ENCODE measurements at regions not wholly inside any gene's neighbourhood (a gene's known extent, or its start where the extent isn't known, plus 50 kb on each side); places are given as distances from the start of the nearest gene placed in this dataset.

GRCh38 chr18:27400001-27400400, 214.9 kb upstream of the CHST9 start:
- TF ChIP-seq CTCF (IDR thresholded peaks at IDR 0.05; ENCODE audit: low read depth, low read length): peak; percentile 62
- no peak overlapping the region for H3K4me3 ChIP-seq (ENCODE audit: low read depth, low read length)
- no peak overlapping the region for H3K27ac ChIP-seq
- DNase-seq: peak; percentile 34
- H3K27me3 ChIP-seq (ENCODE audit: insufficient read depth, low read depth, severe bottlenecking): no peaks in the 10 kb centered on the region
- H3K36me3 ChIP-seq: no peaks in the 10 kb centered on the region
- H3K9me3 ChIP-seq (ENCODE audit: severe bottlenecking): no peaks in the 10 kb centered on the region

GRCh38 chr18:27395752-27396151, 210.6 kb upstream of the CHST9 start:
- Histone ChIP-seq H3K27me3 (ENCODE audit: insufficient read depth, low read depth, severe bottlenecking) (no peaks in the 10 kb centered on the region), H3K36me3 (no peaks in the 10 kb centered on the region), H3K4me3 (ENCODE audit: low read depth, low read length) (no peak overlapping the region), H3K27ac (no peak overlapping the region), H3K9me3 (ENCODE audit: severe bottlenecking) (no peaks in the 10 kb centered on the region)
- no peak for DNase-seq
- no peak for TF ChIP-seq CTCF (IDR thresholded peaks at IDR 0.05; ENCODE audit: low read depth, low read length)

GRCh38 chr18:27394687-27395086, 209.6 kb upstream of the CHST9 start:
- no peak for TF ChIP-seq CTCF (IDR thresholded peaks at IDR 0.05; ENCODE audit: low read depth, low read length)
- no peak for DNase-seq

DNA sequence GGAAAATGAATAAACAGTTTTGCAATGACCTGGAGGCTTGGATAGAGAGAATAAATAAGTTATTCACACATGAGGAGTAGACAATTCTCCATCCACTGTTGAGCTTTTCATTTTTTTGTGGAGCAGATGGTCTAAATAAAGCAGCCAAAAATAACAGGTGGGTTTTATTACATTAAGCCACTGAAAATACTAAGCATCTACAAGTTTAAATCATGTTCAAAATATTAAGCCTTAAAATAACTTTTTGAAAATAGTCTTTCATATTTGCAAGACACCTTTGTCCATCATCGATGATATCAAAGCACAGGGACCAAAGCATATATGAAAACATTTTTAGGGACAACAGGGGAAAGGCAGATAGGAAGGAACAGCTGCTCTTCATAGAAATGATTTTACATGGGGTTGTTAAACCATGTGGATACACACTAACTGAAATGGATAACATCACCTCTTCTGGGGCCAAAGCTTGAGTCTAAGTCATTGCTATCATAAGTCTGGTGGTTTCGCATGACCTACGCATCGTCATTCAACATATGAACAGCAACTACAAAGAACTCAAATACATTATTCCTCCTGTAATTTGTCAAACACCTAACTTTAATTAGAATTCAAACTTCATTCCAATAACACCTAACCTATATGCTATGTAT, 197.6 kb upstream of the CHST9 start:
- Histone ChIP-seq H3K36me3 (no peaks in the 10 kb centered on the region), H3K27ac (no peak overlapping the region), H3K27me3 (ENCODE audit: insufficient read depth, low read depth, severe bottlenecking) (no peaks in the 10 kb centered on the region), H3K4me3 (ENCODE audit: low read depth, low read length) (no peak overlapping the region), H3K9me3 (ENCODE audit: severe bottlenecking) (no peaks in the 10 kb centered on the region)
- no peak for TF ChIP-seq CTCF (IDR thresholded peaks at IDR 0.05; ENCODE audit: low read depth, low read length)
- no peak for DNase-seq

More at GRCh38 chr18:27394687-27395086, 209.6 kb upstream of the CHST9 start:
- Histone ChIP-seq H3K27ac (no peak overlapping the region), H3K4me3 (ENCODE audit: low read depth, low read length) (no peak overlapping the region), H3K27me3 (ENCODE audit: insufficient read depth, low read depth, severe bottlenecking) (no peaks in the 10 kb centered on the region), H3K9me3 (ENCODE audit: severe bottlenecking) (no peaks in the 10 kb centered on the region), H3K36me3 (no peaks in the 10 kb centered on the region)

DNA sequence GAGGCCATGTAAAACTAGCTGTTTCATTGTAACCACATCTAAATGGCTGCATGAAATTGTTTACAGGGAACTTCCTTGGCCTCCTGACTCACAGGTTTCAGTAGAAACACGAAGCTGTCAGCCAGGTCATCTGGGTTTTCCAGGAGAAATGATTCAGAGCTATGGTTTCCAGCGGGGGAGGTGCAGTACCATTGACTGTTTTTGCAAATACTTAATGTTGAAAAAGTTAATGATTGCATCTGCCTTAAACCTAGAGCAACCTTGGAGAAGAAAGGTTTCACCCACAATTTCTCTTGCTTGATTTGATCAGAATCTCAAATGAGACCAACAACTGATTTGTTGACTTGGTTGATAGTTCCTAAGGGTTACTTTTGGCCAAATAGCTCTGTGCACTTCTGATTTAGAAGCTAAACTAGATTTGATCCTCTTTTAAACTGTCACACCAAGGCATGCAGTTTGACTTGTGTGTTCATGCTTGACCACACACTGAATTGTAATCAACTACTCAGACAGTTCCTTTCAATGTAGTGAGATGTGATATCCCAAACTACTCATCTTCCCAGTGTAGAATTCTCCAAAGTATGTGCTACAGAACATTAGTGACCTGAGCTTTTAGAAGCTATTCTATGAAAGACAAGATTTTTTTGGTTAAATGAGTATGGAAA, 193.5 kb upstream of the CHST9 start:
- Histone ChIP-seq H3K4me3 (ENCODE audit: low read depth, low read length) (no peak overlapping the region), H3K36me3 (no peaks in the 10 kb centered on the region), H3K9me3 (ENCODE audit: severe bottlenecking) (no peaks in the 10 kb centered on the region), H3K27ac (no peak overlapping the region), H3K27me3 (ENCODE audit: insufficient read depth, low read depth, severe bottlenecking) (no peaks in the 10 kb centered on the region)
- DNase-seq: no peak
- TF ChIP-seq CTCF (IDR thresholded peaks at IDR 0.05; ENCODE audit: low read depth, low read length): no peak

All from WERI-Rb-1 (cell line).